Right lobe of liver (tissue), 6 donors: ENCODE measurements at regions not wholly inside any gene's neighbourhood (a gene's known extent, or its start where the extent isn't known, plus 50 kb on each side); places are given as distances from the start of the nearest gene placed in this dataset.

Experiments used
- ATAC-seq, 4 donors: fragments of 200-7000 bp; cut with Tn5 transposase; one replicate each; pipeline ENCODE4 v1.9.1; 2020; ENCODE audit warnings: mild to moderate bottlenecking in 4 of 4, moderate library complexity in 4 of 4
- DNase-seq, 3 donors: peaks; one replicate each; pipeline ENCODE4 v3.0.0-alpha.2; 2020
- H3K27ac ChIP-seq, 3 donors: fragments of 200-600 bp; one replicate each; pipeline ENCODE4 v1.8.0; 2022
- H3K27me3 ChIP-seq, 2 donors: fragments of 200-600 bp; one replicate each; pipeline ENCODE4 v1.8.0; 2022
- H3K36me3 ChIP-seq, 4 donors: fragments of 200-600 bp; sonication (generic) in 1 of 4; one replicate each; pipeline versions ENCODE4 v1.5.1 to v1.8.0; 2017 to 2022; ENCODE audit warnings: control low read depth in 1 of 4
- H3K4me1 ChIP-seq, 4 donors: fragments of 200-600 bp; sonication (generic) in 1 of 4; one replicate each; pipeline versions ENCODE4 v1.5.1 to v1.8.0; 2017 to 2022; ENCODE audit warnings: control low read depth in 1 of 4
- H3K4me3 ChIP-seq, 3 donors: fragments of 200-600 bp; one replicate each; pipeline ENCODE4 v1.8.0; 2022
- H3K9me3 ChIP-seq, 4 donors: fragments of 200-600 bp; sonication (generic) in 1 of 4; one replicate each; pipeline versions ENCODE4 v1.5.1 to v1.8.0; 2017 to 2022; ENCODE audit warnings: control low read depth in 1 of 4
- POLR2A ChIP-seq: fragments of 450-650 bp; IDR thresholded peaks from one replicate; pipeline ENCODE4 v1.6.1; 2017; ENCODE audit warnings: antibody characterized with exemption, mild to moderate bottlenecking
- WGBS: methylation state at CpG from one replicate; pipeline ENCODE4 v1.1.6; 2018; ENCODE audit warnings: low coverage, low lambda C conversion rate; ENCODE audit not compliant: insufficient coverage; ENCODE audit errors: missing lambda C conversion rate; 5-methylcytosine and 5-hydroxymethylcytosine counted together
- intact Hi-C, 2 donors: fragments of 100-400 bp; cut with DNase I; formaldehyde crosslinking; loops; one replicate each; pipeline versions ENCODE4 v1.11.2 to v1.14.1; 2022
- TF ChIP-seq, protein P1 (sequence below), 4 donors: fragments of 200-600 bp in 3 of 4; fragments of 450-650 bp in 1 of 4; IDR thresholded peaks; one replicate each; pipeline versions ENCODE4 v1.5.1 to v1.8.0; 2016 to 2022; ENCODE audit warnings: antibody characterized with exemption in 4 of 4, mild to moderate bottlenecking in 2 of 4
- donor health status: DM: no; HTN: yes; CAD: no.
- donor health status: DM: no; HTN: no; CAD: no.
- donor health status: DM: no; HTN: no; CAD: no.
- donor health status: DM: no; HTN: yes; CAD: no.
- donor health status: DM: no; HTN: yes; CAD: no.

DNA sequence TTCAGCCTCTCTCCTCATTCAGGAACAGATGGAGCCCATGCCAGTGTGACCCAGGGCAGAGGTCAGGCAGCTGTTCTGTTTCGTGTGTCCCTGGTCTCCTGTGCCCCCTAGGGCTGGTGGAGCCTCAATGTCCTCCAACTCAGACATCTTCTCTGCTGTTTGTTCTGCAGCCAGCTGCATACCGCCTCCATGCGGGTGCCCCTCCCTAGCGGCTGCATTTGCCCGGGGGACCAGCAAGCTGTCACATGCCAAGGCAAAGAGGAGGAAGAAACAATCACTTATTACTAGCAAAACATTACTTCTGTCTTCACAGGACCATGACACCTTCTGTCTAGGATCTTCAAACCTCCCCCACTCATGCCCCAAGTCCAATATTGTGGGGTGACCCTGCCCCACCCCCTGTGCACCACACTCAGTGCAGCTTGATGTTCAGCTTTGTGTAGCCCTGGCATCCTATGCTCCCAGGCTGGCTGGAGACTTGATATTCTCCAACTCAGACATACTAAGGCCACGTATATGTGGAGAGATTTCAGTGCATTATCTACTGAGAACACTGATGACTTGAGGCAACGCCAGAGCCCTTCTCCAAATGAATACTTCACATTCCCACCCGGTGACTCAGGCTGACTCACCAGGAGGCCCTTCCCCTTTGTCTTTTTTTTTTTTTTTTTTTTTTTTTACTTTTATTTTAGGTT is 188.9 kb downstream of the SKIDA1 start:
- DNase-seq (peak in 1 of 3 donors; percentile 37), ATAC-seq (peak in 2 of 4 donors; percentile 61 to 71)
- H3K27ac ChIP-seq = no peak overlapping the region
- no peaks in the 10 kb centered on the region for H3K4me1 ChIP-seq
- H3K36me3 ChIP-seq = no peaks in the 10 kb centered on the region
- no peaks in the 10 kb centered on the region for H3K27me3 ChIP-seq
- H3K9me3 ChIP-seq = no peaks in the 10 kb centered on the region
- WGBS = 10% methylated on average over 6 of the region's 8 CpGs
- no peak overlapping the region for H3K4me3 ChIP-seq
- intact Hi-C loops = no loop called here
- TF ChIP-seq, protein P1, sequence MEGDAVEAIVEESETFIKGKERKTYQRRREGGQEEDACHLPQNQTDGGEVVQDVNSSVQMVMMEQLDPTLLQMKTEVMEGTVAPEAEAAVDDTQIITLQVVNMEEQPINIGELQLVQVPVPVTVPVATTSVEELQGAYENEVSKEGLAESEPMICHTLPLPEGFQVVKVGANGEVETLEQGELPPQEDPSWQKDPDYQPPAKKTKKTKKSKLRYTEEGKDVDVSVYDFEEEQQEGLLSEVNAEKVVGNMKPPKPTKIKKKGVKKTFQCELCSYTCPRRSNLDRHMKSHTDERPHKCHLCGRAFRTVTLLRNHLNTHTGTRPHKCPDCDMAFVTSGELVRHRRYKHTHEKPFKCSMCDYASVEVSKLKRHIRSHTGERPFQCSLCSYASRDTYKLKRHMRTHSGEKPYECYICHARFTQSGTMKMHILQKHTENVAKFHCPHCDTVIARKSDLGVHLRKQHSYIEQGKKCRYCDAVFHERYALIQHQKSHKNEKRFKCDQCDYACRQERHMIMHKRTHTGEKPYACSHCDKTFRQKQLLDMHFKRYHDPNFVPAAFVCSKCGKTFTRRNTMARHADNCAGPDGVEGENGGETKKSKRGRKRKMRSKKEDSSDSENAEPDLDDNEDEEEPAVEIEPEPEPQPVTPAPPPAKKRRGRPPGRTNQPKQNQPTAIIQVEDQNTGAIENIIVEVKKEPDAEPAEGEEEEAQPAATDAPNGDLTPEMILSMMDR (IDR thresholded peaks at IDR 0.05) = no peak
- TF ChIP-seq POLR2A = no peak

DNA sequence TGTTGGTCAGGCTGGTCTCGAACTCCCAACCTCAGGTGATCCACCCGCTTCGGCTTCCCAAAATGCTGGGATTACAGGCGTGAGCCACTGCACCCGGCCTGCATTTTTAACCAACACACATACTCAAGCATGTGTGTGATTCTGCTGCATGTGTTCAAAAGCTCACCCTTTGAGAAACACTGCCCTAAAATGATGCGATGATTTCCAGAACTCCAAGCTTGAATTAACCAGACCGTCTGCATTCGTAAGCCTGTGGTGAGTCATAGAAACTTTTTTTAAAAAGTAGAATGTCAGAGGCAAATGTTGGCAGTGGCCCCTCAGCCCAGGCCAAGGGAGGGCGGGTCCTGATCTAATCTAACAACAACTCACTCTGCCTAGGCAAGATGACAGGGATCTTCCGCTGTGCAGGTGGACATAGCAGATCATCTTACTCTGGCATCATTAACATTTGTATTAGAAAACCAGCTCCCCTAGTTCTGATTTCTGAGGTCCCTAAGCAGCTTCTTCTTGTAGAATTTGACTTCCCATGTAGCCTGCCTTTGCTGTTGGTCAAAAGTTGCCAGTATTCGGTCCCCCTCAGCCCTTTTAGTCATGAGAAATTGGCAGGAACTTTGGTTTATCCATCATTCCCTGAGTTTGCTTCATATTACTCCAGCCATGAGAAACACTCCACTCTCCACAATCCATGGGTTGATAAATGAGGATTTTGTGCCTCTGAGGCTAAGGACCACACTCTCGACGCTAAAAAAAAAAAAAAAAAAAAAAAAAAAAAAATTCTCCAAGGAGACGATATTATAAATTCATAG is 190.4 kb downstream of the SKIDA1 start:
- DNase-seq = no peak
- peak in 1 of 4 donors; percentile 27 for ATAC-seq

DNA sequence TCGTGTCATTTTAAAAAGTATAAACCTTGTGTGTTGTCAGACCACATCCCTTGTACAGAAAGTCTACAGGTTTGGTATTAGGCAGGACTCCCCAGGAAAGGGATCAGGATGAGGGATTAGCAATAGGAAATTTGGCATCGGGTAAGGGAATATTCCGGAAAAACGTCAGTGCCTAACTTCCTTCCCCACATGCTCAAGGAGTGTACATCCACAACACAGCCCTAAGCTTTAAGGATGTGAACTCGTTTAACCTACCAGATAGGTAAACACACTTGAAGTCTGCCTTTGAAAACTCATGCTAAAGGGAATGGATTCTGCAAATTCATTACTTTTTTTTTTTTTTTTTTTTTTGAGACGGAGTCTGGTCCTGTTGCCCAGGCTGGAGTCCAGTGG is 194.9 kb downstream of the SKIDA1 start:
- Histone ChIP-seq H3K4me1 (no peaks in the 10 kb centered on the region), H3K9me3 (no peaks in the 10 kb centered on the region), H3K27ac (no peak overlapping the region), H3K27me3 (no peaks in the 10 kb centered on the region), H3K36me3 (no peaks in the 10 kb centered on the region), H3K4me3 (no peak overlapping the region)
- peak; percentile 76 to 92 (median 82) for ATAC-seq
- 43% methylated on average over 5 of the region's 6 CpGs for WGBS
- TF ChIP-seq, protein P1 (IDR thresholded peaks at IDR 0.05) = no peak
- no peak for TF ChIP-seq POLR2A
- intact Hi-C loops = no loop called here
- DNase-seq = no peak

More for the DNA sequence above, 190.4 kb downstream of the SKIDA1 start:
- intact Hi-C loops = no loop called here
- no peaks in the 10 kb centered on the region for H3K36me3 ChIP-seq
- no peaks in the 10 kb centered on the region for H3K4me1 ChIP-seq
- H3K27me3 ChIP-seq = no peaks in the 10 kb centered on the region
- H3K27ac ChIP-seq = no peak overlapping the region
- no peak for TF ChIP-seq POLR2A
- TF ChIP-seq, protein P1 (IDR thresholded peaks at IDR 0.05) = no peak
- H3K4me3 ChIP-seq = no peak overlapping the region
- WGBS = 57% methylated on average over 9 of the region's 14 CpGs
- H3K9me3 ChIP-seq = no peaks in the 10 kb centered on the region

DNA sequence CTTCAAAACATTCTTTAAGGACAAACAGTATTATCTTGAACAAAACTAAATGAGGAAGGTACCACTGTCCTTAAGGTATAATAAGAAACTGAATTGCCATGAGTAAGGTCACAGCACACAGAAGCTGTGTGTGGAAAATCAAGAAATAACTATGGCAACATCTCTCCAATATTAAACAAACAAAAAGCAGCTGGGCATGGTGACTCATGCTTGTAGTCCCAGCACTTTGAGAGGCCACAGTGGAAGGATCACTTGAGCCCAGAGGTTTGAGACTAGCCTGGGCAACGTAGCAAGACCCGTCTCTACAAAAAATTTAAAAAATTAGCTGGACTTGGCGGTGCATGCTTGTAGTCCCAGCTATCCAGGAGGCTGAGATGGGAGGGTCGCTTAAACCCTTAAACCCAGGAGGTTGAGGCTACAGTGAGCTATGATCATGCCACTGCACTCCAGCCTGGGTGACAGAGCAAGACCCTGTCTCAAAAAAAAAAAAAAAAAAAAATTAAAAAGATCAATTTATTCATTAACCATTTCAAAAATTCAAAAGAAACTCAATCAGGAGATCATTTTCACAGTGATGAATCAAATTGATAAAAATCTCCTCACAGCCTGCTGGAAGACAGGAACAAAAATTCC is 195.4 kb downstream of the SKIDA1 start:
- no peak for TF ChIP-seq POLR2A
- TF ChIP-seq, protein P1 (IDR thresholded peaks at IDR 0.05) = no peak
- no peak for DNase-seq
- intact Hi-C loops = no loop called here

More for the DNA sequence above, 195.4 kb downstream of the SKIDA1 start:
- Histone ChIP-seq H3K4me1 (no peaks in the 10 kb centered on the region), H3K9me3 (no peaks in the 10 kb centered on the region), H3K27me3 (no peaks in the 10 kb centered on the region), H3K4me3 (no peak overlapping the region), H3K36me3 (no peaks in the 10 kb centered on the region), H3K27ac (no peak overlapping the region)
- ATAC-seq = peak; percentile 35 to 81 (median 60)
- 61% methylated on average over 3 of the region's 4 CpGs for WGBS
